SKM-1 (cell line): ENCODE measurements at regions not wholly inside any gene's neighbourhood (a gene's known extent, or its start where the extent isn't known, plus 50 kb on each side); places are given as distances from the start of the nearest gene placed in this dataset.
A peak's percentile ranks its signal among the peaks of the same experiment; 100 is the strongest.
"Not testable (repeated sequence)": the region's sequence is repeated elsewhere in the genome, so short reads cannot be mapped to it uniquely, and the experiment has no call there.

ENCODE experiments used
- DNase-seq: peaks from one replicate; lab custom pipeline; 2025; ENCODE audit not compliant: unreplicated experiment; lab: John Stamatoyannopoulos, UW

DNA sequence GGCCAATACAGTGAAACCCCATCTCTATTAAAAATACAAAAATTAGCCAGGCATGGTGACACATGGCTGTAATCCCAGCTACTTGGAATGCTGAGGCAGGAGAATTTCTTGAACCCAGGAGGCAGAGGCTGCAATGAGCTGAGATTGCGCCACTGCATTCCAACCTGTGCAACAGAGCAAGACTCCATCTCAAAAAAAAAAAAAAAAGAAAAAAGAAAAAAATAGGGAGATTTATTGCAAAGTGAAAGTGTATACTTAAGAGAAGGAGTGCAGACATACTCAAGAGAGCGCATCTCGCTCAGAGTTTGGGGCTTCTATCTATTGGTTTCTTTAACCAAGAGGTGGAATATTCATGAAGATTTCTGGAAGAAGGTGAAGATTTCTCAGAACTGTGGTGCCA lies 708.4 kb downstream of the XPNPEP1 start:
- not testable (repeated sequence) for DNase-seq

GRCh38 chr10:109207361-109207760 lies 716.0 kb downstream of the XPNPEP1 start:
- no peak for DNase-seq

- no peak for DNase-seq
Measured at GRCh38 chr10:109205929-109206585, 717.3 kb downstream of the XPNPEP1 start.

- no peak for DNase-seq
Measured at GRCh38 chr10:109203646-109204353, 719.5 kb downstream of the XPNPEP1 start.

- DNase-seq = no peak
Measured at GRCh38 chr10:109202111-109202510, 721.2 kb downstream of the XPNPEP1 start.

DNA sequence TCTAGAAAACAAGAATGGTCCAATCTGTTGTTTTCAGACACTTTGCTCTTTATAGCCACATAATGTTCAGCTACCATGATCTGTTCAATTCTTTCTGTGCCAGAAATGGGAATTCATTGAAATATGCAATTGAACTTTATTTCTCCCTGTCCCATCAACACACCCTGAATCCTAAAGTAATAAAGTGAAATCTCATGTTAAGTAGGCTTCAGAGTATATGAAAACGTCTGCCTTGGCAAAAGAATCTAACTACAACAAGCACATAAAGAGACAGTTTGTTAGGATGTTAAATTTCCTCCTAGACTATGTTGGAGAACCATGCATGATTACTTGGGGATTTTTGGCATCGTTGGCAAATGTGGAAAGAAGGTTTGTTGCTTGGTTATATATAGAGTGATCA lies 722.7 kb downstream of the XPNPEP1 start:
- no peak for DNase-seq

- no peak for DNase-seq
Measured at GRCh38 chr10:109191823-109192222, 731.5 kb downstream of the XPNPEP1 start.

DNA sequence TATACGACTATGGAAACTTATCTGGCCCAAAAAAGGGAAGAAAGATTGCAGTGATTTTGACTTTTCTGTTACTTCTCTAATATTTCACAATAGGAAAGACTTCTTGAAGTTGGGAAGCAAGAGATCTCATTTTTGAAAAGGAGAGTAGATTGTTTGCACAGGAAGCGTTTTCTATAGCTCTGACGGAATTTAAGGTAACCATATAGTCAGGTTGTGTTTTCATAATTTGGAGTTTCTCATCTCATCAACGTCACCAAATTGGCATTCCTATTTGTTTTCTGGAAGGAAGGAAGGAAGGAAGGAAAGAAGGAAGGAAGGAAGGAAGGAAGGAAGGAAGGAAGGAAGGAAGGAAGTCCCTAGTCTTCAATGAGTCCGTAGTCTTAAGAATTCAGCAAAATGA lies 732.0 kb downstream of the XPNPEP1 start:
- DNase-seq = no peak

- DNase-seq = no peak
Measured at GRCh38 chr10:109187677-109188076, 735.6 kb downstream of the XPNPEP1 start.

DNA sequence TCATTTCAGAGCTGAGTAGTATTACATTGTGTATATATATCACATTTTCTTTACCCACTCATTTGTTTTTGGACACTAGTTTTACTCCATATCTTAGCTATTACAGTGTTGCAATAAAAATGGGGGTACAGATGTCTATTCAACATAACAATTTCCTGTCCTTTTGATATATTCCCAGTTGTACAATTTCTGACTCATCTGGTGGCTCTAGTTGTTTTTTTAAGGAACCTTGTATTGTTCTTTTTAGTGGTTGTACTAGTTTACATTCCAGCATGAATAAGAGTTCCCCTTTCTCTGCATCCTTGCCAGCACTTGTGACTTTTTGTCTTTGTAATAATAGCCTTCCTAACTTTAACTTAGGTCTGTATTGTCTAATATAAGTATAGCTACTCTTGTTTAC lies 739.9 kb downstream of the XPNPEP1 start:
- DNase-seq = no peak

GRCh38 chr10:109178591-109178990 lies 744.7 kb downstream of the XPNPEP1 start:
- DNase-seq = no peak

DNA sequence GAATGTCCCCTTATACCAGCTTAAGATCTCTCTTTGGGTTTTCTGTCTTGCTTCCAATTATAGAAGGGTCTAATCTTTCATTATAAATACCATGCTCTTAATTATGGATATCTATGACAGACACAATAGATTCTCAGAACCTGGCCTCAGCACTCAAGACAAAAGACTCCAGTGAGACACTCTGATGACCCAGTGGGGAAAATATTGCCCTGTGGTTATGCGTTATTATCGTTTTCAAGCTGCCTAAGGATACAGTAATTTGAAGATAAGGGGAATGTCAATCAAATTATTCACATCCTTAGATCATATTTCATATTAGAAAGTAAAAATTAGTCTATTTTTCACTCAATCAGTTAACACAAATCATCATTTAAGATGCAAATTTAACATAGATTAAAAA lies 748.8 kb downstream of the XPNPEP1 start:
- no peak for DNase-seq

- no peak for DNase-seq
Measured at GRCh38 chr10:109173937-109174336, 749.4 kb downstream of the XPNPEP1 start.

GRCh38 chr10:109173121-109173520 lies 750.2 kb downstream of the XPNPEP1 start:
- DNase-seq = no peak

GRCh38 chr10:109166935-109167334 lies 756.4 kb downstream of the XPNPEP1 start:
- DNase-seq = no peak

DNA sequence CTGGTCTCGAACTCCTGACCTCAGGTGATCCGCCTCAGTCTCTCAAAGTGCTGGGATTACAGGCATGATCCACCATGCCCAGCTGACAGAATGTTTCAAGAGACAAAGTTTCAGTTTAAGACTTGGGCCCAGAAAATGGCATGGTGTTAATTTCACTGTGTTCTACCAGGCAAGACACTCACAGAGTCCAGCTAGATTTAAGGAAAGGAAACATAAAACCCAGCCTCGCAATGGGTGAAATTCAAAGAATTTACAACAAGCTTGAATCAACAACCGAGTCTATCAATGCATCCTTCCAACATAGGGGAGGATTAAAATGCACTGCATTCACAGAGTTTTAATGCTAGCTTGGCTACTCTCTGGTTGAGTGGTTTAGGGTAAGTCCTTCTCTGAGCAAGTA lies 764.0 kb downstream of the XPNPEP1 start:
- no peak for DNase-seq

DNA sequence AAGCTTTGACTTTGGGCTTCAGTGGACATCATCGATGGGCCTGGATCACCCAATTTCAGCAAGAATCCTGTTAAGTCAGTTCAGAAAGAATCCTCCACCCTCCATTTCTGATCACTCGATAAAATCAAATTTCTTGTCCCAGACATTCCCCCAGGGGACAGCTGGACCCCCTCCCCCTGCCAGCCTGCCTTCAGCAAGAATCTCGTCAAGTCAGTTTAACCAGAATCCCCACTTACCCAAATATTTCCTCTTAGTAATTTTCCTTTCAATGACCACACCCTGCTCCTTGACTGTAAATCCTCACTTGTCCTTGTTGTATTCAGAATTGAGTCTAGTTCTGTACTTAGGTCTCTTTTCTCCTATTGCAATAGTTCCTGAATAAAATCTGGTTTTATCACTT lies 766.9 kb downstream of the XPNPEP1 start:
- DNase-seq = no peak

GRCh38 chr10:109149666-109150350 lies 773.5 kb downstream of the XPNPEP1 start:
- DNase-seq = no peak

GRCh38 chr10:109127363-109127762 lies 795.9 kb downstream of the XPNPEP1 start:
- DNase-seq = no peak

GRCh38 chr10:109126541-109126940 lies 796.8 kb downstream of the XPNPEP1 start:
- DNase-seq = no peak

DNA sequence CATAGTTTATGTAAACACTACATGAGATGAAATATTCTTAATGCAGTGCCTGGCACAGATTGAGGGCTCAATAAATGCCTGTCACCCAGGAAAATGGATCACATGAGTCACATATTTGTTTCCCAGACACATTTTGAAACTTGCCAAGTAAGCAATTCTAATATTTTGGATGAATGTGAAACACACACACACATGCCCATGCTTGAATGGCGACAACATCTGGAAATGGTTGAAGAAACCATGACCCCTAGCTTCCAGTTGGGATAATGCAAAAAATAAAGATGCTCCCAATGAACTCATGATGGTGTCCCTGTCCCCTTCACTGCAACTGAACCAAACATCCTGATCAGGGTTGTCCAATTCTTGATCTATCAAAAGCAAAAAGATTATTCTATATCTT lies 797.3 kb downstream of the XPNPEP1 start:
- DNase-seq = no peak

GRCh38 chr10:109115179-109115578 lies 808.1 kb downstream of the XPNPEP1 start:
- peak; percentile 39 for DNase-seq
